Naive thymus-derived CD4-positive, alpha-beta T cell (primary cell): ENCODE measurements at regions not wholly inside any gene's neighbourhood (a gene's known extent, or its start where the extent isn't known, plus 50 kb on each side); places are given as distances from the start of the nearest gene placed in this dataset.

Source experiments
- ATAC-seq: fragments of 150-1000 bp; cut with Tn5 transposase; 2 replicates; pipeline ENCODE4 v1.10.0; 2021; ENCODE audit warnings: mild to moderate bottlenecking, moderate library complexity
- CTCF ChIA-PET: fragments of 350-600 bp; sonication (Branson Sonifier 250); formaldehyde crosslinking; loops from one replicate; lab custom pipeline; 2021; ENCODE audit warnings: antibody characterized with exemption; lab: Charles Lee
- POLR2A ChIA-PET: fragments of 350-600 bp; sonication (Branson Sonifier 250); formaldehyde crosslinking; loops from one replicate; lab custom pipeline; 2021; ENCODE audit warnings: antibody characterized with exemption, inconsistent platforms; lab: Charles Lee
- DNase-seq, 9 donors: peaks; one replicate each; pipeline versions ENCODE4 v3.0.0 to v3.0.0-alpha.2; 2020 to 2022; ENCODE audit warnings: mixed read lengths in 1 of 9
- H3K27ac ChIP-seq: one replicate; pipeline ENCODE4 v1.7.0; 2013; ENCODE audit warnings: mild to moderate bottlenecking, low read depth, low read length, moderate library complexity
- H3K27me3 ChIP-seq, 2 donors: one replicate each; pipeline ENCODE4 v1.7.0; 2013; ENCODE audit warnings: low read length in 2 of 2, mild to moderate bottlenecking in 2 of 2, moderate library complexity in 2 of 2; ENCODE audit not compliant: control insufficient read depth in 2 of 2, insufficient read depth in 2 of 2
- H3K36me3 ChIP-seq, 3 experiments: 1 replicate in 2 of 3; 2 replicates in 1 of 3; pipeline ENCODE4 v1.7.0; 2013; ENCODE audit warnings: low read length in 3 of 3, mild to moderate bottlenecking in 3 of 3, moderate library complexity in 1 of 3; ENCODE audit not compliant: insufficient read depth in 3 of 3, control insufficient read depth in 2 of 3
- H3K4me1 ChIP-seq, 2 donors: one replicate each; pipeline ENCODE4 v1.7.0; 2013; ENCODE audit warnings: low read length in 2 of 2, mild to moderate bottlenecking in 2 of 2, moderate library complexity in 1 of 2; ENCODE audit not compliant: control insufficient read depth in 2 of 2, insufficient read depth in 2 of 2
- H3K4me3 ChIP-seq: 2 replicates; pipeline ENCODE4 v1.7.0; 2013; ENCODE audit warnings: mild to moderate bottlenecking, low read length
- H3K9me3 ChIP-seq, 3 experiments: 1 replicate in 2 of 3; 2 replicates in 1 of 3; pipeline ENCODE4 v1.7.0; 2013; ENCODE audit warnings: low read length in 3 of 3; ENCODE audit not compliant: control insufficient read depth in 2 of 3
- H3K27ac Mint-ChIP-seq, 9 donors: one replicate each; pipeline ENCODE4 v1.8.0; 2020 to 2022; ENCODE audit warnings: mixed read lengths in 9 of 9, mild to moderate bottlenecking in 8 of 9, moderate library complexity in 5 of 9, inconsistent platforms in 2 of 9
- H3K27me3 Mint-ChIP-seq, 5 donors: one replicate each; pipeline ENCODE4 v1.8.0; 2021 to 2022; ENCODE audit warnings: mixed read lengths in 5 of 5, mild to moderate bottlenecking in 1 of 5
- H3K36me3 Mint-ChIP-seq, 5 donors: one replicate each; pipeline ENCODE4 v1.8.0; 2020 to 2022; ENCODE audit warnings: mixed read lengths in 5 of 5, mild to moderate bottlenecking in 3 of 5, inconsistent platforms in 1 of 5
- H3K4me1 Mint-ChIP-seq, 7 donors: one replicate each; pipeline ENCODE4 v1.8.0; 2020 to 2022; ENCODE audit warnings: mixed read lengths in 7 of 7, mild to moderate bottlenecking in 3 of 7, inconsistent platforms in 1 of 7
- H3K4me3 Mint-ChIP-seq, 10 donors: one replicate each; pipeline ENCODE4 v1.8.0; 2020 to 2022; ENCODE audit warnings: mild to moderate bottlenecking in 10 of 10, mixed read lengths in 10 of 10, moderate library complexity in 6 of 10, inconsistent platforms in 2 of 10
- H3K9me3 Mint-ChIP-seq, 11 donors: one replicate each; pipeline ENCODE4 v1.8.0; 2020 to 2022; ENCODE audit warnings: mixed read lengths in 11 of 11, mild to moderate bottlenecking in 4 of 11, inconsistent platforms in 1 of 11, moderate library complexity in 1 of 11
- intact Hi-C, 2 donors: fragments of 100-400 bp; cut with micrococcal nuclease; formaldehyde crosslinking; loops; one replicate each; pipeline ENCODE4 v1.15.1; 2023

GRCh38 chr13:44270150-44270549 is 103.5 kb upstream of the SERP2 start:
- ATAC-seq (no peak), DNase-seq (no peak)
- Histone ChIP-seq H3K27ac (no peak overlapping the region), H3K9me3 (peaks cover 0 to 2% (median 0%) of the 10 kb centered on the region in 3 experiments), H3K27me3 (no peaks in the 10 kb centered on the region), H3K36me3 (no peaks in the 10 kb centered on the region), H3K4me3 (no peak overlapping the region), H3K4me1 (peaks cover 11 to 13% of the 10 kb centered on the region in 2 donors)
- intact Hi-C loops, result loop anchor here (5.0 to 10.0 kb wide), 6 partner anchors 165 to 1278 kb away; partner anchors contain the start of genes TSC22D1 (in 2 of the 2), CCDC122 (in 1 of the 2), EPSTI1 (in 1 of the 2) and GPALPP1 (in 1 of the 2)
- peaks cover 0 to 11% (median 4%) of the 10 kb centered on the region in 11 donors for H3K9me3 Mint-ChIP-seq
- ChIA-PET POLR2A (no interaction called here), CTCF (no interaction called here)
- peaks cover 0 to 6% (median 0%) of the 10 kb centered on the region in 5 donors for H3K27me3 Mint-ChIP-seq
- H3K27ac Mint-ChIP-seq, result peak overlapping the region in 1 of 9 donors; percentile 1
- H3K4me1 Mint-ChIP-seq, result peaks cover 5 to 34% (median 20%) of the 10 kb centered on the region in 7 donors
- H3K36me3 Mint-ChIP-seq, result peaks cover 0 to 14% (median 0%) of the 10 kb centered on the region in 5 donors
- H3K4me3 Mint-ChIP-seq, result no peak overlapping the region

GRCh38 chr13:44271031-44271455 is 102.6 kb upstream of the SERP2 start:
- H3K4me3 Mint-ChIP-seq, result no peak overlapping the region
- POLR2A ChIA-PET, result interaction anchor here (0.6 kb wide), 1 partner anchor 11 kb away, joined by 3 read pairs; no protein-coding TSS in a partner anchor
- intact Hi-C loops, result loop anchor here (5.0 to 10.0 kb wide), 6 partner anchors 164 to 1279 kb away; partner anchors contain the start of genes TSC22D1 (in 2 of the 2), CCDC122 (in 1 of the 2), EPSTI1 (in 1 of the 2) and GPALPP1 (in 1 of the 2)

GRCh38 chr13:44271473-44271872 is 102.2 kb upstream of the SERP2 start:
- CTCF ChIA-PET, result no interaction called here

More at GRCh38 chr13:44271031-44271455, 102.6 kb upstream of the SERP2 start:
- CTCF ChIA-PET, result no interaction called here
- Mint-ChIP-seq H3K4me1 (peaks cover 10 to 43% (median 29%) of the 10 kb centered on the region in 7 donors), H3K27ac (peak overlapping the region in 4 of 9 donors; percentile 16 to 95 (median 30)), H3K9me3 (peaks cover 0 to 17% (median 8%) of the 10 kb centered on the region in 11 donors), H3K27me3 (peaks cover 0 to 6% (median 0%) of the 10 kb centered on the region in 5 donors), H3K36me3 (peaks cover 0 to 19% (median 0%) of the 10 kb centered on the region in 5 donors)
- ATAC-seq, result no peak
- no peaks in the 10 kb centered on the region for H3K27me3 ChIP-seq
- H3K4me3 ChIP-seq, result no peak overlapping the region
- peaks cover 15% of the 10 kb centered on the region in 2 donors for H3K4me1 ChIP-seq
- H3K27ac ChIP-seq, result no peak overlapping the region
- DNase-seq, result no peak
- H3K9me3 ChIP-seq, result peaks cover 0 to 2% (median 0%) of the 10 kb centered on the region in 3 experiments
- no peaks in the 10 kb centered on the region for H3K36me3 ChIP-seq

DNA sequence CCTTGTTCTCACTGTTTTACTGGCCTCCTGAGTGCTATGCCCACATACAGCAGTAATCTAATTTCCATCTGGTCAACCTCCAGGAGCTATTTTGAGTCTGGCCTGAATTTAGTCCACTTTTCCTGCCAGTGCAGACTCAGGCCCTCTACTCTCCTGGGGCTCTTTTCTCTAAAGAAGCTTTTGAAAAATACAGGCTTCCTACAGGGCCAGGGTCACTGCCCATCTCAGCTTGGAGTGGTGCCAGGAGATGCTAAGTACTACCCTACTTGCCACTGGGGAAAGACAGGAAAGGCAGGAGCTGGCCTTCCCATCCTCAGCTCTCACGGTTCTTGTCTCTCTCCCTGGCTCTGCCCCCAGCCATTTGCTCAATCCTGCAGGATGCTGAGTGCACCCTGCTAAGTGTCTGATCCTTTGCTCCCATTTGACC is 101.7 kb upstream of the SERP2 start:
- intact Hi-C loops, result loop anchor here (5.0 to 10.0 kb wide), 6 partner anchors 163 to 1280 kb away; partner anchors contain the start of genes TSC22D1 (in 2 of the 2), CCDC122 (in 1 of the 2), EPSTI1 (in 1 of the 2) and GPALPP1 (in 1 of the 2)
- no peak for DNase-seq
- no peak overlapping the region for H3K4me3 ChIP-seq
- H3K4me3 Mint-ChIP-seq, result no peak overlapping the region
- ChIA-PET CTCF (no interaction called here), POLR2A (no interaction called here)
- H3K9me3 Mint-ChIP-seq, result peaks cover 0 to 20% (median 7%) of the 10 kb centered on the region in 11 donors
- H3K27ac ChIP-seq, result no peak overlapping the region
- H3K4me1 Mint-ChIP-seq, result peaks cover 10 to 50% (median 33%) of the 10 kb centered on the region in 7 donors
- H3K9me3 ChIP-seq, result no peaks in the 10 kb centered on the region
- peaks cover 0 to 23% (median 0%) of the 10 kb centered on the region in 5 donors for H3K36me3 Mint-ChIP-seq
- no peaks in the 10 kb centered on the region for H3K27me3 ChIP-seq
- peak overlapping the region; percentile 5 to 99 (median 37) for H3K27ac Mint-ChIP-seq
- H3K27me3 Mint-ChIP-seq, result peaks cover 0 to 5% (median 0%) of the 10 kb centered on the region in 5 donors
- no peaks in the 10 kb centered on the region for H3K36me3 ChIP-seq
- H3K4me1 ChIP-seq, result peaks cover 15% of the 10 kb centered on the region in 2 donors
- ATAC-seq, result no peak

More at GRCh38 chr13:44271473-44271872, 102.2 kb upstream of the SERP2 start:
- H3K4me1 ChIP-seq, result peaks cover 15% of the 10 kb centered on the region in 2 donors
- peaks cover 0 to under 1% (median 0%) of the 10 kb centered on the region in 3 experiments for H3K9me3 ChIP-seq
- intact Hi-C loops, result loop anchor here (5.0 to 10.0 kb wide), 6 partner anchors 163 to 1279 kb away; partner anchors contain the start of genes TSC22D1 (in 2 of the 2), CCDC122 (in 1 of the 2), EPSTI1 (in 1 of the 2) and GPALPP1 (in 1 of the 2)
- peaks cover 0 to 17% (median 8%) of the 10 kb centered on the region in 11 donors for H3K9me3 Mint-ChIP-seq
- POLR2A ChIA-PET, result interaction anchor here (0.6 kb wide), 1 partner anchor 11 kb away, joined by 3 read pairs; no protein-coding TSS in a partner anchor
- DNase-seq (no peak), ATAC-seq (no peak)
- no peaks in the 10 kb centered on the region for H3K27me3 ChIP-seq
- H3K27me3 Mint-ChIP-seq, result peaks cover 0 to 6% (median 0%) of the 10 kb centered on the region in 5 donors
- H3K4me3 ChIP-seq, result no peak overlapping the region
- H3K36me3 ChIP-seq, result no peaks in the 10 kb centered on the region
- peak overlapping the region in 5 of 9 donors; percentile 16 to 95 (median 35) for H3K27ac Mint-ChIP-seq
- no peak overlapping the region for H3K4me3 Mint-ChIP-seq
- H3K36me3 Mint-ChIP-seq, result peaks cover 0 to 20% (median 0%) of the 10 kb centered on the region in 5 donors
- peaks cover 10 to 45% (median 31%) of the 10 kb centered on the region in 7 donors for H3K4me1 Mint-ChIP-seq
- no peak overlapping the region for H3K27ac ChIP-seq

- intact Hi-C loops, result loop anchor here (5.0 to 10.0 kb wide), 6 partner anchors 162 to 1280 kb away; partner anchors contain the start of genes TSC22D1 (in 2 of the 2), CCDC122 (in 1 of the 2), EPSTI1 (in 1 of the 2) and GPALPP1 (in 1 of the 2)
- Histone ChIP-seq H3K27ac (no peak overlapping the region), H3K9me3 (no peaks in the 10 kb centered on the region), H3K27me3 (no peaks in the 10 kb centered on the region), H3K4me3 (no peak overlapping the region), H3K4me1 (peaks cover 15 to 18% of the 10 kb centered on the region in 2 donors), H3K36me3 (no peaks in the 10 kb centered on the region)
- H3K27ac Mint-ChIP-seq, result peak overlapping the region in 7 of 9 donors; percentile 93 to 99 (median 96)
- H3K4me1 Mint-ChIP-seq, result peaks cover 13 to 54% (median 35%) of the 10 kb centered on the region in 7 donors
- no peak overlapping the region for H3K4me3 Mint-ChIP-seq
- no peak for ATAC-seq
- CTCF ChIA-PET, result no interaction called here
- H3K36me3 Mint-ChIP-seq, result peaks cover 0 to 25% (median 0%) of the 10 kb centered on the region in 5 donors
- POLR2A ChIA-PET, result interaction anchor here (0.7 kb wide), 1 partner anchor 9 kb away, joined by 6 read pairs; no protein-coding TSS in a partner anchor
- H3K9me3 Mint-ChIP-seq, result peaks cover 0 to 23% (median 6%) of the 10 kb centered on the region in 11 donors
- no peak for DNase-seq
- peaks cover 0 to 3% (median 0%) of the 10 kb centered on the region in 5 donors for H3K27me3 Mint-ChIP-seq
Observed at GRCh38 chr13:44272692-44273091, 100.9 kb upstream of the SERP2 start.

GRCh38 chr13:44273216-44273615 is 100.4 kb upstream of the SERP2 start:
- ChIA-PET CTCF (no interaction called here), POLR2A (interaction anchor here (0.7 to 1.4 kb wide), 3 partner anchors 9 to 649 kb away, joined by 3 to 6 read pairs (median 4); no protein-coding TSS in a partner anchor)
- no peak overlapping the region for H3K4me3 ChIP-seq
- Mint-ChIP-seq H3K27ac (peak overlapping the region; percentile 74 to 99 (median 96)), H3K4me1 (peaks cover 15 to 59% (median 41%) of the 10 kb centered on the region in 7 donors), H3K9me3 (peaks cover 0 to 28% (median 7%) of the 10 kb centered on the region in 11 donors), H3K4me3 (peak overlapping the region in 3 of 10 donors; percentile 32 to 77 (median 57)), H3K27me3 (peaks cover 0 to 1% (median 0%) of the 10 kb centered on the region in 5 donors), H3K36me3 (peaks cover 0 to 29% (median 0%) of the 10 kb centered on the region in 5 donors)
- ATAC-seq (no peak), DNase-seq (no peak)
- H3K9me3 ChIP-seq, result no peaks in the 10 kb centered on the region
- no peak overlapping the region for H3K27ac ChIP-seq
- H3K36me3 ChIP-seq, result no peaks in the 10 kb centered on the region
- H3K27me3 ChIP-seq, result no peaks in the 10 kb centered on the region
- H3K4me1 ChIP-seq, result peaks cover 15 to 23% of the 10 kb centered on the region in 2 donors
- intact Hi-C loops, result loop anchor here (5.0 to 10.0 kb wide), 6 partner anchors 162 to 1281 kb away; partner anchors contain the start of genes TSC22D1 (in 2 of the 2), CCDC122 (in 1 of the 2), EPSTI1 (in 1 of the 2) and GPALPP1 (in 1 of the 2)
